Gastroesophageal sphincter (tissue), 4 donors: ENCODE measurements at regions not wholly inside any gene's neighbourhood (a gene's known extent, or its start where the extent isn't known, plus 50 kb on each side); places are given as distances from the start of the nearest gene placed in this dataset.

Source experiments
- ATAC-seq: fragments of 150-250 bp; one replicate; pipeline ENCODE4 v1.9.1; 2016; ENCODE audit warnings: mild to moderate bottlenecking, moderate library complexity
- H3K27ac ChIP-seq, 4 donors: fragments of 200-600 bp; sonication (generic) in 3 of 4; 1 replicate in 3 of 4; 2 replicates in 1 of 4; pipeline ENCODE4 v1.5.1; 2016 to 2019
- H3K27me3 ChIP-seq: fragments of 200-600 bp; sonication (generic); one replicate; pipeline ENCODE4 v1.5.1; 2019
- H3K36me3 ChIP-seq, 2 donors: fragments of 200-600 bp; sonication (generic); one replicate each; pipeline ENCODE4 v1.5.1; 2019; ENCODE audit warnings: control low read depth in 1 of 2
- H3K4me1 ChIP-seq, 3 donors: fragments of 200-600 bp; sonication (generic); 1 replicate in 2 of 3; 2 replicates in 1 of 3; pipeline ENCODE4 v1.5.1; 2016 to 2019; ENCODE audit warnings: control low read depth in 2 of 3
- H3K4me3 ChIP-seq, 2 donors: fragments of 200-600 bp; sonication (generic); one replicate each; pipeline ENCODE4 v1.5.1; 2019; ENCODE audit warnings: mild to moderate bottlenecking in 1 of 2, moderate library complexity in 1 of 2
- H3K9me3 ChIP-seq, 3 donors: fragments of 200-600 bp; sonication (generic); one replicate each; pipeline ENCODE4 v1.5.1; 2017 to 2019; ENCODE audit warnings: control low read depth in 2 of 3
- CTCF ChIP-seq, 4 experiments: fragments of 200-600 bp in 2 of 4; fragments of 450-650 bp in 2 of 4; sonication (generic) in 1 of 4; IDR thresholded peaks; one replicate each; pipeline ENCODE4 v1.5.1; 2017 to 2019; ENCODE audit warnings: antibody characterized with exemption in 4 of 4, mild to moderate bottlenecking in 2 of 4, moderate library complexity in 2 of 4
- EP300 ChIP-seq: sonication (generic); formaldehyde crosslinking; IDR thresholded peaks from one replicate; pipeline ENCODE4 v1.6.1; 2017; ENCODE audit warnings: antibody characterized with exemption, mild to moderate bottlenecking
- POLR2A ChIP-seq, 2 donors: fragments of 450-650 bp; IDR thresholded peaks; one replicate each; pipeline ENCODE4 v1.6.1; 2017; ENCODE audit warnings: antibody characterized with exemption in 2 of 2, mild to moderate bottlenecking in 2 of 2, moderate library complexity in 1 of 2
- POLR2AphosphoS5 ChIP-seq: sonication (generic); formaldehyde crosslinking; IDR thresholded peaks from one replicate; pipeline ENCODE4 v1.6.1; 2017; ENCODE audit warnings: antibody characterized with exemption
- WGBS, 2 donors: methylation state at CpG; one replicate each; pipeline ENCODE4 v1.1.5; 2018; ENCODE audit warnings: low coverage in 1 of 2; 5-methylcytosine and 5-hydroxymethylcytosine counted together

- no peak for ATAC-seq
- H3K9me3 ChIP-seq = no peaks in the 10 kb centered on the region
- 100% methylated on average over 1 of the region's 1 CpG for WGBS, 2 donors
- no peak for TF ChIP-seq POLR2A (IDR thresholded peaks at IDR 0.05)
- TF ChIP-seq CTCF (IDR thresholded peaks at IDR 0.05) = no peak
- no peak for TF ChIP-seq POLR2AphosphoS5
- TF ChIP-seq EP300 = no peak
- no peaks in the 10 kb centered on the region for H3K36me3 ChIP-seq
- H3K4me1 ChIP-seq = no peaks in the 10 kb centered on the region
- H3K4me3 ChIP-seq = no peak overlapping the region
- H3K27me3 ChIP-seq = no peaks in the 10 kb centered on the region
- no peak overlapping the region for H3K27ac ChIP-seq
Observed at GRCh38 chr4:12894062-12894461, 590.1 kb downstream of the RAB28 start.

- 32 to 52% methylated on average over 3 of the region's 3 CpGs for WGBS, 2 donors
- TF ChIP-seq POLR2A (IDR thresholded peaks at IDR 0.05) = no peak
- TF ChIP-seq EP300 = no peak
- no peak for TF ChIP-seq CTCF (IDR thresholded peaks at IDR 0.05)
- no peak for TF ChIP-seq POLR2AphosphoS5
- H3K4me3 ChIP-seq = no peak overlapping the region
- ATAC-seq = peak; percentile 48
- H3K9me3 ChIP-seq = no peaks in the 10 kb centered on the region
- H3K36me3 ChIP-seq = no peaks in the 10 kb centered on the region
- no peaks in the 10 kb centered on the region for H3K27me3 ChIP-seq
- no peaks in the 10 kb centered on the region for H3K4me1 ChIP-seq
- H3K27ac ChIP-seq = no peak overlapping the region
Observed at GRCh38 chr4:12889054-12889453, 595.1 kb downstream of the RAB28 start.

- no peaks in the 10 kb centered on the region for H3K27me3 ChIP-seq
- H3K27ac ChIP-seq = no peak overlapping the region
- no peaks in the 10 kb centered on the region for H3K36me3 ChIP-seq
- H3K9me3 ChIP-seq = no peaks in the 10 kb centered on the region
- no peaks in the 10 kb centered on the region for H3K4me1 ChIP-seq
- WGBS, 2 donors = 55 to 62% methylated on average over 10 to 14 of the region's 20 CpGs
- TF ChIP-seq EP300 (no peak), POLR2AphosphoS5 (no peak), CTCF (IDR thresholded peaks at IDR 0.05) (no peak), POLR2A (IDR thresholded peaks at IDR 0.05) (no peak)
- no peak overlapping the region for H3K4me3 ChIP-seq
- no peak for ATAC-seq
Observed at GRCh38 chr4:12884846-12885796, 599.0 kb downstream of the RAB28 start.

- no peaks in the 10 kb centered on the region for H3K9me3 ChIP-seq
- TF ChIP-seq CTCF (IDR thresholded peaks at IDR 0.05) = no peak
- TF ChIP-seq POLR2AphosphoS5 = no peak
- TF ChIP-seq EP300 = no peak
- no peak for TF ChIP-seq POLR2A (IDR thresholded peaks at IDR 0.05)
- 87% methylated on average over 3 of the region's 3 CpGs for WGBS, 2 donors
- no peak overlapping the region for H3K27ac ChIP-seq
- no peaks in the 10 kb centered on the region for H3K4me1 ChIP-seq
- ATAC-seq = no peak
- H3K27me3 ChIP-seq = no peaks in the 10 kb centered on the region
- H3K36me3 ChIP-seq = no peaks in the 10 kb centered on the region
- no peak overlapping the region for H3K4me3 ChIP-seq
Observed at GRCh38 chr4:12881945-12882584, 602.1 kb downstream of the RAB28 start.
